ENCODE measurements at regions not wholly inside any gene's neighbourhood (a gene's known extent, or its start where the extent isn't known, plus 50 kb on each side); places are given as distances from the start of the nearest gene placed in this dataset.
"Not testable (repeated sequence)": the region's sequence is repeated elsewhere in the genome, so short reads cannot be mapped to it uniquely, and the experiment has no call there.

DNA sequence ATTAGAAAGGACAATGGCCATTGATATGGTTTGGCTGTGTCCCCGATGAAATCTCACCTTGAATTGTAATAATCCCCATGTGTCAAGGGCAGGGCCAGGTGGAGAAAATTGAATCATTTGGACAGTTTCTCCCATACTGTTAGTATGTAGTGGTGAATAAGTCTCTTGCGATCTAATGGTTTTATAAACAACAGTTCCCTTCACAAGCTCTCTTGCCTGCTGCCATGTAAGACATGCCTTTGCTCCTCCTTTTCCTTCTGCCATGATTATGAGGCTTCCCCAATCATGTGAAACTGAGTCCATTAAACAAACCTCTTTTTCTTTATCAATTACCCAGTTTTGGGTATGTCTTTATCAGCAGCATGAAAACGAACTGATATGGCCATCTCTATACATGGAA, 302.7 kb downstream of the SFMBT2 start:
- DNase-seq (ENCODE audit: low spot score): no peak

DNA sequence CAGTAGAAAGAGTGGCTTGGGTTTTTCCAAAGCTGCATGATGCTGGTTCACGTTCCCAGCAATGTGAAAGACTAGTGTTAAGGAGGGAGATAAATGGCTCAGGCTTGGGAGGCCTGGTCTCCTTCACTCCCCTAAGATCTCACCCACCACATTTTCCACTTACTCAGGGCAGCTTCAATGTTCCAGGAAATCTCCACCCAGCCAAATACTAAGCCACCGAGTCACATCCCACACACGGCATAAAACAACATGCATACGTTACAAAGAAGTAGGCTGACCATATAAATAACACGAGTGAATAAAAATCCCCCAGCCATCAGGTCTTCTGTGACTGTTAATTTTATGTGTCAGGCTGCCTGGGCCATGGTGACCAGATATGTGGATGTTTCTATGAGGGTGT, 303.5 kb downstream of the SFMBT2 start:
- no peak for DNase-seq (ENCODE audit: low spot score)

DNA sequence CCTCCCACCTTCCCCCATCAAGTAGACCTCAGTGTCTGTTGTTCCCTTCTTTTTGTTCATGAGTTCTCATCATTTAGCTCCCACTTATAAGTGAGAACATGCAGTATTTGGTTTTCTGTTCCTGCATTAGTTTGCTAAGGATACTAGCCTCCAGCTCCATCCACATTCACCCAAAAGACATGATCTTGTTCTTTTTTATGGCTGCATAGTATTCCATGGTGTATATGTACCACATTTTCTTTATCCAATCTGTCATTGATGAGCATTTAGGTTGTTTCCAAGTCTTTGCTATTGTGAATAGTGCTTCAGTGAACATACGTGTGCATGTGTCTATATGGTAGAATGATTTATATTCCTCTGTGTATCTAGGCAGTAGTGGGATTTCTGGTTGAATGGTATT, 306.5 kb downstream of the SFMBT2 start:
- not testable (repeated sequence) for DNase-seq (ENCODE audit: low spot score)

DNA sequence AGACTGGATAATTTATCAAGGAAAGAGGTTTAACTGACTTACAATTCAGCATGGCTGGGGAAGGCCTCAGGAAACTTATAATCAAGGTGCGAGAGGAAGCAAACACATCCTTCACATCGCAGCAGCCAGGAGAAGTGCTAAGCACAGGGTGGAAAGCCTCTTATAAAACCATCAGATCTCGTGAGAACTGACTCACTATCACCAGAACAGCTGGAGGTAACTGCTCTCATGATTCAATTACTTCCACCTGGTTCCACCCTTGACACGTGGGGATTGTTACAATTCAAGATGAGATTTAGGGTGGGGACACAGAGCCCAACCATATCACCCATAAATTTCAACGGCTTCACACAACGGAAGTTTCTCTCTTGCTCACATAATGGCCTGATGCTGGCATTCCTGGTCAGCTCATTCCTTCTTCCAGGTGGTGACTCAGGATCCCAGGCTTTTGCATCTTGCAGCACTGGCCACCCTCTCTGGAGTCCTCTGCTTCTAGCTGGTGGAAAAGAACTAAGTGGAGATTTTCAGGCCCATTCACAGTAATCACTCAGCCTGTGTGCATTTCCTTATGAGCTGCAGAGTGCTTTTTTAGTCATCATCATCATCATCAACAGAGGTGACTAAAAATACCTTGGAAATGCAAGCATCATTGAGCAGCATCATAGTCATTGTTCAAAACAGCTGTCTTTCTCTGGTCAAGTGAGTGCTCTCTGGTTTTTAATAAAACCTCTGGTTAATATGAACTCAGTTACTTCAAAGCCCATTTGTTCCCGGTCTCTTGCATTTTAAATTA, 308.1 kb downstream of the SFMBT2 start:
- no peak for DNase-seq (ENCODE audit: low spot score)

DNA sequence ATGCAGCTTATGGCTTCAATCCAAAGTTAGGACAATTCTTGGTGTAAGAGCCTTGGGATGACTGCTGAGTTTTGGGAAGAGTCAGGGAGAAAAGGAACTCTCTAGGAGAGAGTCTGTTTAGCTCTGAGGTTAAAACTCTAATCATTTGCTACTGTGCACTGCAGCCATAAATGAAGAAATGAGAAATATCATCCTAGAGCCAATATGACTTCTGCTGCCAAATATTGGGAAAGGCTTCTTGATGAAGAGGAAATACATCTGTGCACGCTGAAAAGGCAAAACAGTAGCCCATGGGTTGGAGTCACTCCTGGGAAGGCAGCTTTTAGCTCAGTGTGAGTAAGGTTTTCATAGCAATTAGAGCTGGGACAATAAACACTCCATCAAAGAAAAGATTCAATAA, 308.8 kb downstream of the SFMBT2 start:
- DNase-seq (ENCODE audit: low spot score): no peak

DNA sequence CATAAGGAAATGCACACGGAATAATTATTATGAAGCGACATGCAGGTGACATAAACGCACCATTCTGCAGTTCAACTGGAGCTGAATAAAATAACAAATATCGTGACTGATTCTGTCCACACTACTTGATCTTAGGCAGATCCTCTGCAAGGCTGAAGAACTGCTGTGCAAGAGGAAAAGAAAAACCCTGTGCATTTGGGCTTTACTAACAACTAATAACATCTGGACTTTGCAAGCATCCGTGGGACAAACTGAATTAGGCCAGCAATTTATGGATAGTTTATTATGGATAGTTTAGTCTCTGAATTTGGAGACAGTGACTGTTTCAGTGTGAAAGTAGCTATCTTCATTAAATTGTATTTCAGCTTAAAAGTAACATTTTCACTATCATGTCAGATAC, 309.4 kb downstream of the SFMBT2 start:
- no peak for DNase-seq (ENCODE audit: low spot score)

DNA sequence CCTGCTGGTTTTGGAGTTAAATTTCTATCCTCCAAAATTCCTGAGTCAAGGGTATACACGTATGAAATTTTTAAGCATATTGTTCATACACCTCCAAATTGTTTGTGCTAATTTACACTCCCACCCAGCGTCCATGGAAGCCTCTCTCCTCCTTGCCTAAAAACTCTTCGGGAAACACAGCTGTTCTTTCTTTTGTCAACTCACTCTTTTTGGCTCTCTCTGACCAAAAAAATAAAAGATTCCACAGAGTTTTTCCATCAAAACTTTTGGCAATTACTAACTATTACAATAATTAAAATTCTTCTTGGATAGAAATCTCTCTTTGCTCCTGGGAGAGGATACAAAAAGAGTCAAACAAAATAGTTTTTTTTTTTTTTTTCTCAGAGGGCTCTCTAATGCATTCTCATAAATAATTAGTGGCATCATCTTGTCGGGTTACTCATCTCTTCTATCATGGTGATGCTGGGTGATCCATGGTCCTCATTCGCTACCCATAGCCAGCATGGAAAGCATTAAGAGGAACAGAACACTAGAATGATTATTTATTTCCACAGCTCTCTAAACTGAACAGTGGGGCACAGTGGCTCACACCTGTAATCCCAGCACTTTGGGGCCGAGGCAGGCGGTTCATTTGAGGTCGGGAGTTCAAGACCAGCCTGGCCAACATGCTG, 310.7 kb downstream of the SFMBT2 start:
- DNase-seq (ENCODE audit: low spot score): no peak

DNA sequence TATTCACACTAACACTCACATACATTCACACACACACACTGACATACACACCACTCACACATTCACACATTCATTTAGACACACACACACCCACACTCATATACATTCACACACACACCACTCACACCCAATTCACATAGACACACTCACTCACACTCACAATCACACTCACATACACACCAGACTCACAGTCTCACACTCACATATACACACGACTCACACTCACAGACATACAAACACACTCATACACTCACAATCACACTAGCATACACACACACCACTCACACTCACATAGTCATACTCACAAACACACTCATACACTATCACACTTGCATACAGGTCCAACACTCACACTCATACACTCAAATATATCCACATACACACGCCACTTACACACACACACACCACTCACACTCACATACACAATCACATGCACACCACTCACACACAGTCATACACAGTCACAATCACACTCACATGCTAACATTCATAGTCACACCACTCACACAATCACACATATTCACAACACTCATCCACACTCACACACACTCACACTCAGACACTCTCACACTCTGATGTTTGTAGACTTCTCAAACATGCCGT, 312.6 kb downstream of the SFMBT2 start:
- DNase-seq (ENCODE audit: low spot score): no peak

DNA sequence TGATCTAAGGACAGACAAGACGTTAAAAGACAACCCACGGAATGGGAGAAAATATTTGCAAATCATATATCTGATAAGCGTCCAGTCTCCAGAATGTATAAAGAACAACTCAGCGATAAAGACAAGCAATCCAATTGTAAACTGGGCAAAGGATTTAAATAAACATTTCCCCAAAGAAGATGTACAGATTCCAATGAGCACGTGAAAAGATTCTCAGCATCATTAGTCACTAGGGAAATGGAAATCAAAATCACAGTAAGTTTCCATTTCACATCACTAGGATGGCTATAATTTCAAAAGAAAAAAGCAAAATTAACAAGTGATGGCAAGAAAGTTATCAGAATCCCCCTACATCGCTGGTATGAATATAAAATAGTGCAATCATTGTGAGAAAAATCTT, 316.1 kb downstream of the SFMBT2 start:
- no peak for DNase-seq (ENCODE audit: low spot score)

DNA sequence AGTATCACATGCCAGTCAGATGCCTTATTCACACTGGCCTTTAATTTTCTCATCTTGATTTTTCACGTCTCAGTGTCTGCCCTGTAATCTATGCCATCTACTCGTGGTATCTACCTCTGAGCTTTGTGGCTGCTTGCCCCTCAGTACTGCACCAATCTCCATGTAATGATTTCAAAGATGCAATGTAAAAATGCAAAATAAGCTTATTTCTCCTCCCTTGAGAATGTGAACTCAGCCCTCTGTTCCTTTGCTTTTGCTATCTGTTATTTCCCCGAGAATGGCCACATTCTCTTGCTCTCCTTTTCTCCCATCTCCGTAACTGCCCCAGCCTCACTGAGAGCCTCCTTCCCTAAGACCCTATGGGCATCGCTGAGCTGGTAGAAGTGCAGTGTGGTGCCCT, 317.5 kb downstream of the SFMBT2 start:
- DNase-seq (ENCODE audit: low spot score): no peak

DNA sequence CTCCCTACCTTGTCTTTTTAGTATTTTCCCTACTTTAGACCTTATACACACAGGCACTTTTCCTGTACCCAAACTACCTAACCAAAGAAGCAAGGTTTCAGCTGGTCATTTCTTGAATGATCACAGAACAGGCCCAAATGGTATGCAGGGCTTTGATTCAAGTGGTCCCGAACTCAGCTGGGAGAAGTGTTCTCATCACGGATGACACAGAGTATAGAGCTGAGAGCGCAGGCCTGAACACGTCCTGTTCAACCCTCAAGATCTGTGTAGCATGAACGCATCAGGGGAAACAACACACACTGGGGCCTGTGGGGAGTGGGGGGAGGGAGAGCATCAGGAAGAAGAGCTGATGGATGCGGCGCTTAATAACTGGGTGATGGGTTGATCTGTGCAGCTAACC, 318.2 kb downstream of the SFMBT2 start:
- DNase-seq (ENCODE audit: low spot score): no peak

DNA sequence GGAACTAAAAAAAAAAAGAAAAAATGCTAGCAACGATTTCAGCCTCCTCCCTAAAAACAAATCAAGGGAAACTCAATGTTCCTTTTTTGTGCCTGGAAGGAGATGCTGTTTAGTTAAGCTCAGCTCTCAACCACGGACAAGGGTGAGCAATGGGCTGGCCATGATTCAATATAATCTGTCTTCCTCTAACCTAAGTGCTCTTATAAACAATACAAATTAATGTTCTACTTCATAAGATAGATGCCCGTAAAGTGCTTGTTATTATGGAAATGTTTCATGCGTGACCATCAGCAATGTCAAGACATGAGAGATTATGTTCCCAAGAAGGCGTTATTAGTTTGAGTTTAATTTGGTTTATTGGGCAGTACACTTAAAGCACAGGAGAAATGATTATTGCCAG, 320.3 kb downstream of the SFMBT2 start:
- DNase-seq (ENCODE audit: low spot score): no peak

DNA sequence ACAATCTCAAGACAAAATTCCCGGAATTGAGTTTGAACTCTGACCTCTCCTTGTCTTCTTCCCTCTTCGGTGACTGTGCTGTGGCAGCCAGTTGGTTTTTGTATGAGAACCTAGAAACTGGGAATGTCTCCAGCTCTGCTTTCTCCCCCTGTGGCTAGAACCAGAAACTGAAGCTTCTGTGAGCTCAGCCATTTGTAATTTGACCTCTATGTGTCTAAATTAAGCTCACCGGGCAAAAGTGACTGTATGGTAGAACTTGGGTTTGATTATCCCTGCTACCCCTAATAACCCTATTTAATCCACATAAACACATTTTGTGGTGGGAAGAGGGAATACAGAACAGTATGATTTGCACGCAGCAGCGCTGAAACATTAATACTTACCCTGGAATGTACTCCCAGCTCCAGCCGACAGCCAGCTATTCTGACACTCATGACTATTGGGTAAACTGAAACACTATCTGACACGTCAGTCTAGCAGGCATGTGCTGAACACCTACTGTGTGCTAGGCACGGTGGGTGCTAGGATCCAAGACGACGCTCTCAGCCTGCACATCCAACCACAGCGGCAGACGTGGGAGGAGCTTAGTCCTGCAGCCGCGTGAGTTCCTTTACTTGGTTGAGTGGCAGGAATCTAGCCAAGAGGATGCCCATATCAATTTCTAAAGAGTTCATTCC, 324.8 kb downstream of the SFMBT2 start:
- DNase-seq (ENCODE audit: low spot score): no peak

DNA sequence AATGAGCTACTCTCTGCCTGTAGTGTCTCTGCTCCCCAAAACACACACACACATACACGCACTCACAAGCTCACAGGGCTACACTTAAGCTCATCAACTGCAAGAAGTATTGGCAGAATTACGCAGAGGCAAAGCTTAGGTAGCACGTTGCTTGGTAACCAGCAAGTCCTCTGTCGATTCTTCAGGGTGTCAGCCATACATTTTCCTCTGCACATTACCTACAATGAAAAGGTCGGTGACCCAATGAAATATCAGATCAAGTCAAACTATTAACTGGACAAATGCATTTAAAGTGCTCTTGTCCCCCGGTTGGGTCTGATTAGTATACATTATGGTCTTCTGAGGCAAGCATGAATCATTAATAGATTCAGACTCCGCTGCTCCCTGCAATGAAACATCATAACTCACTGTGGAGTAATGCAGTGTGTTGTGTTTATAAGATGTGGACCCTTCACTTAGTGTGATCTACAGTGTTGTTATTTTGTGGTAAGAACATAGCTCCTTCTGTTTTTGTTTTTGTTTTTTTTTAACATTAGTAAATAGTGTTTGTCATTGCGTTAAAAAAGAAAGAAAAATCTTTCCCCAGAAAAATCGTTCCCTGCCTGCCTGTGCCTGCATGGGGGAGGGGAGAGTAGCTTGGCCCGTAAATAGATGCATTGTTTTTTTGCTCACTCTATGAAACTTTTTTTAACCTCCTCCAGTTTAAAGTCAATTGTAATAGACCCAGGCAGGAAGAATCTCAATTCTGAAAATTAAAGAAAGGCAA, 325.5 kb downstream of the SFMBT2 start:
- no peak for DNase-seq (ENCODE audit: low spot score)

DNA sequence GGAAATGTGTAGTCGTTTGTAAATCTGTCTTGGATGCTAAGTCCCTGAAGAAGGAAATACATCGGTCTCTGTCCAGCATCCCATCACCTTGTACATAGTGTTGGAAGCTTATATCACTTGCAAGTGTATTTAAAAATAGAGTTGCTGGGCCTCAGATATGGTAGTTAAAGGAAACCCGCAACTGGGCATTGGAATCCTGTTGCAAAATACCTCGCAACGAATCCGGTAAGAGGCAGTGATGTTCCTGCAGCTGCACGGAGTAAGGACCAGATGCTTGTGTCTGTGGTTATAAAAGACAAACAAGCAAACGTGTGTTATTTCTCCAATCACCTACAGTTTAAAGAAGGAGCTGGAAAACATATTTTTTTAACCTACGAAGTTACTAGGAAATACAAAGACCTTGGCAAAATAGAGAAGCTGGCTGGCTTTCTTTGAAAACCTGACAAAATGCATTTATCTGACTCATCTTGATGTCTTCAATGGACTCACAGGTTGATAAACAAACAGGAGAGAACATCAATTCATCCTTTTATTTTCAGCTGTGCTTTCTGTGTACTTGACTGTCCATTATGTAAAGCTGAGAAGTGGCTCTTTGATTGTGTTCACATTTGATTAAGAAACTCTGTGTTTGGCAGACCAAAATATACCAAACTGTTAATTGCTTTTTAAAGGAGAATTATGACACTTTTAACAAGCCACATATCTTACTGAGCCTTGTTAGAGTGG, 326.4 kb downstream of the SFMBT2 start:
- no peak for DNase-seq (ENCODE audit: low spot score)

DNA sequence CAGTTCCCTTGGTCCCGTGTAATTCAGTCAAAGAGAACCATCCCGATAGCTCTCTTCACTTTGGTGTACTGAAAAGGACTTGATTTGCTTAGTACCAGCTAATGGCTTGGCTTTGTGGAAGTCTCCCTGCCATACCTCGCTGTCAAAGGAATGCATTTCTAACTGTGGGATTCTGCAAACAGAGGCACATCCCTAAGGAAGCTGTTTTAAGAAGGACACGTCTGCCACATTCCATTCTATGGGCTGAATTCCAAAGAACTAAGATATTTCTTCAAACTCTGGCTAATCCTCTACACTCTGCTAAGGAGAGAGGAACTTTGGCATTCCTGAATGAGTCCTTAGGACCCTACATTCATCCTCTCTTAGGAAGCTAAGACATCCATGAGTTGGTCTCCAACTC, 327.9 kb downstream of the SFMBT2 start:
- no peak for DNase-seq (ENCODE audit: low spot score)

DNA sequence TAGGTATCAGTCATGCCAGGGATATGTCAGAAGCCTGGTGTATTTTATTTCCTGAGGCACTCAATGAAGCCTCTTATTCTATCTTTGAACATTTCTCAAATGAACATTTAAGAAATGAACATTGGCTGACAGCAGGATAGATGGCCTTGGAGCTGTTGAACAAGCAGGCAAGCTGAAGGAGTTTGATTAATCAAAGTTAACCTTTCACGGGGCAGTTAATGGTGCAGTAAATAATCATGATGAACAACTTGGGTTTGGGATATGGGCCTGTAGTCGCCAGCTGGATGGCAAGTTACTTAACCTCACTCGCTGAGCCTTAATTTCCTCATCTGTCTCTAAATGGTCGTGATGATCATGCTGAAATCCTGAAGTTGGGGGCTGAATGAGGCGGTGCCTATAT, 333.0 kb downstream of the SFMBT2 start:
- DNase-seq (ENCODE audit: low spot score): no peak

DNA sequence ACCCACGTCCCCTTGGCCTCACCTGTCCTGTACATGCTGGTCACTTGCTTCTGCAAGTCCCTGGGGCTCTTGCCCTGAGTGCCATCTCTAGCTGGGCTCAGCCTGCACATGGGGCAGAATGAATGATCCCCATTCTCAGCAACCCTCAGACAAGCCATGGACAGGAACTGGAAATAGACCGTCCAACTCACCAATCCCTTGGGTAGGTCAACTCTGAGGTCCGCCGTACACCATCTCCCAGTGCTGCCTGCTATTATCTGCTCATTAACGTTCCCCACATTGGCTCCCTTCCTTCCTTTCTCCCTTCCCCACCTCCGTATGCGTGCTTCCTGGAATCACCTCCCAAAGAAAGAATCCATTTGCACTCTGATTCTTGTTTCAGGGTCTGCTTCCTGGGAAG, 335.0 kb downstream of the SFMBT2 start:
- DNase-seq (ENCODE audit: low spot score): no peak

DNA sequence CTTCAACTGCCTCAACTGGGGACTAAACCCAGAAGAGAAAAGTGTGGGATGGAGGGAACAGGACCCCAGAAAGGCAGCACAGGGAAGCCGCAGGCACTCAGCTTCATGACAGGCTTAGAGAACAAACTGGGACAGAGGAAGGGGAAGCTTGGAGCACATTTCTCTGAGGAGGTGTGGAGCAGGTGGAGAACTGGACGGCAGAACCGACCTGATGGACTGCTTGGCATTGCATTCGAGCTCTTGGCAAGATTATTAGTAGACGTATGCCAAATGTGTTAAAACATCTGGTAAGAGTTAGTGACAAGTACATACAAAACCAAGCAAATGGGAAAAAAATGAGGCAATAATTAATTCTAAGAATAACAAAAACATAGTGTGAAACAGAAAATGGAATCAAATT, 335.7 kb downstream of the SFMBT2 start:
- no peak for DNase-seq (ENCODE audit: low spot score)

DNA sequence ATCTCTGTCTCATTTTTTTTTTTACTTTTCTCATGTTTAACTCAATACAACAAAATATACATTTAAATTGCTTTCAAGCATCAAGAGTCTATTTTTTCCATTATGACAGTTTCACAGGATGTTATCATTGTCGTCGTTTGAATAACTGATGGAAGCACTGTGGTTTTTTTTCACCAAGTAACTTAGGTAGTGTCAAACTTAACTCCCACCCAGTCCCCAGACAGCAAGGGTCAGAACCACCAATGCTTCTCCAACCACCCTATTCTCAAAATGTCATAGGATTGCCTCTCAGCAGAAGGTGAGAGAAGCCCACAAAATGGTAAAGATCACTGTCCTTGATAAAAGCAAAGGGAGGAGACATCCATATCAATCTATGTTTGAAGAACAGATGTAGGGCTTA, 339.4 kb downstream of the SFMBT2 start:
- no peak for DNase-seq (ENCODE audit: low spot score)

DNA sequence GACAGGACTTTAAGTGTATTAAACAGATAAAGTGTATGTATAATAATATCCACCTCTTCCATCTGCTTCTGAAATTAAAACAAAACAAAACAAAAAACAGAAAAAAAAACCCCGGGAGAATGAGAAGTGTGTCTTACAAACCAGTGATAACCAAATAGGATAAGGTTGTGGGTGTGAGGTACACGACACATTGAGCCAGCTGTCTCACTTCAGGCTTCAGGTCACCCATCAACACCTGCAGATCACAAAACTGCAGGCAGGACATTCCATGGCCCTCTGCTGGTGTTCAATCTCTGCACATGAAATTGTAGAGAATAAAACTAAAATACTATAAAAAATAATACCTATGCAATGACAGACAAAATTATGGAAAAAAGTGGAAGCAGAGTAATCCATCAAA, 339.9 kb downstream of the SFMBT2 start:
- peak; percentile 8 for DNase-seq (ENCODE audit: low spot score)

DNA sequence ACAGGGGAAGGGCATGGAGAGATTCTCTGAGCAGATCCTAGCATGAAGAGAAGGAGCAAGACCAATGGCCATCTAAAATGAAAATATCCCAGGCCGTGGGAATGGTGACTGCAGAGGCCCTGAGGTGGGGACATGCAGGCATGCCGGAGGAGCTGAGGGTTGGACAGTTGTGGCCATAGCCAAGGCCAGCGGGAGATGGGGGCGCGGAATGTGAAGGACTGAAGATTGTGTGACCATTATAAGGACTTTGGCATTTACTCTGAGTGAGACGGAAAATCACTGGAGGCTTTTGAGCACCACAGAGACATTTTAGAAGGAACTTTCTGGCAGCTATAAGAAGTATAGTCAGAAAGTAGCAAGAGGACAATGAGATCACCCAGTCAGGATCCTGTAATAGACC, 341.1 kb downstream of the SFMBT2 start:
- no peak for DNase-seq (ENCODE audit: low spot score)

Measured in NAMALWA (cell line).